H1 (cell line): ENCODE measurements at regions not wholly inside any gene's neighbourhood (a gene's known extent, or its start where the extent isn't known, plus 50 kb on each side); places are given as distances from the start of the nearest gene placed in this dataset.

Source experiments
- CTCF ChIA-PET: fragments of 300-600 bp; sonication (Branson Sonifier 250); formaldehyde crosslinking; loops from one replicate; lab custom pipeline; 2021; ENCODE audit not compliant: partially characterized antibody; lab: Charles Lee
- POLR2A ChIA-PET: fragments of 300-600 bp; sonication (Branson Sonifier 250); formaldehyde crosslinking; loops from one replicate; lab custom pipeline; 2021; ENCODE audit warnings: inconsistent platforms; ENCODE audit not compliant: partially characterized antibody; lab: Charles Lee
- DNase-seq, 2 experiments: peaks; one replicate each; pipeline versions ENCODE4 v3.0.0 to v3.0.0-alpha.2; 2010 to 2022; ENCODE audit warnings: low spot score in 2 of 2, low read depth in 1 of 2, mixed read lengths in 1 of 2
- FAIRE-seq: peaks from 2 replicates; lab custom pipeline; 2011; peaks lifted over from hg19 to GRCh38; lab: Jason Lieb, UNC
- H2AFZ ChIP-seq: 2 replicates; pipeline ENCODE4 v1.8.1; 2012; ENCODE audit warnings: low read length, inconsistent platforms
- H2AK5ac ChIP-seq: 2 replicates; pipeline ENCODE4 v1.6.1; 2013; ENCODE audit warnings: low read depth, low read length
- H2BK120ac ChIP-seq: replicated peaks from 2 replicates; pipeline ENCODE3; 2013; ENCODE audit warnings: low read depth, low read length, inconsistent platforms
- H2BK12ac ChIP-seq: 2 replicates; pipeline ENCODE4 v1.6.1; 2013; ENCODE audit warnings: low read depth, low read length
- H2BK15ac ChIP-seq: 2 replicates; pipeline ENCODE4 v1.6.1; 2013; ENCODE audit warnings: low read length
- H2BK20ac ChIP-seq: 2 replicates; pipeline ENCODE4 v1.6.1; 2013; ENCODE audit warnings: low read length
- H2BK5ac ChIP-seq: 2 replicates; pipeline ENCODE4 v1.6.1; 2013; ENCODE audit warnings: low read depth, low read length
- H3K14ac ChIP-seq: 2 replicates; pipeline ENCODE4 v1.6.1; 2013; ENCODE audit warnings: inconsistent platforms; ENCODE audit not compliant: insufficient read length
- H3K18ac ChIP-seq: 2 replicates; pipeline ENCODE4 v1.6.1; 2013; ENCODE audit warnings: low read length; ENCODE audit errors: extremely low read depth
- H3K23ac ChIP-seq: 2 replicates; pipeline ENCODE4 v1.6.1; 2013; ENCODE audit warnings: inconsistent platforms; ENCODE audit not compliant: insufficient read length
- H3K23me2 ChIP-seq: 2 replicates; pipeline ENCODE4 v1.6.1; 2013; ENCODE audit warnings: low read depth, low read length
- H3K27ac ChIP-seq: 2 replicates; pipeline ENCODE4 v1.6.1; 2011; ENCODE audit warnings: low read depth, low read length, inconsistent platforms
- H3K27me3 ChIP-seq, 4 experiments: replicated peaks in 1 of 4; 1 replicate in 1 of 4; 2 replicates in 3 of 4; pipeline versions ENCODE4 v1.6.1 to v1.8.1; 2011 to 2013; ENCODE audit warnings: low read length in 3 of 4, mild to moderate bottlenecking in 3 of 4, inconsistent platforms in 2 of 4, mixed read lengths in 2 of 4, moderate library complexity in 1 of 4; ENCODE audit not compliant: control insufficient read depth in 3 of 4, insufficient read depth in 3 of 4; ENCODE audit errors: extremely low read depth in 1 of 4
- H3K36me3 ChIP-seq, 4 experiments: 2 replicates each; pipeline versions ENCODE4 v1.6.1 to v1.8.1; 2011 to 2013; ENCODE audit warnings: mild to moderate bottlenecking in 4 of 4, low read length in 3 of 4, moderate library complexity in 2 of 4, control low read depth in 1 of 4, inconsistent platforms in 1 of 4; ENCODE audit not compliant: insufficient read depth in 4 of 4, control insufficient read depth in 2 of 4
- H3K4ac ChIP-seq: replicated peaks from 2 replicates; pipeline ENCODE3; 2013; ENCODE audit warnings: low read length, low read depth, mixed read lengths, inconsistent platforms; ENCODE audit not compliant: insufficient read length
- H3K4me1 ChIP-seq, 4 experiments: replicated peaks in 1 of 4; 1 replicate in 1 of 4; 2 replicates in 3 of 4; pipeline versions ENCODE4 v1.6.1 to v1.8.1; 2011 to 2013; ENCODE audit warnings: low read length in 3 of 4, inconsistent platforms in 2 of 4, mixed read lengths in 1 of 4; ENCODE audit not compliant: insufficient read depth in 4 of 4, control insufficient read depth in 3 of 4
- H3K4me2 ChIP-seq, 2 experiments: 2 replicates each; pipeline versions ENCODE4 v1.6.1 to v1.8.1; 2011 to 2013; ENCODE audit warnings: low read depth in 2 of 2, low read length in 2 of 2, control low read depth in 1 of 2, inconsistent platforms in 1 of 2, mild to moderate bottlenecking in 1 of 2; ENCODE audit not compliant: insufficient read depth in 1 of 2
- H3K4me3 ChIP-seq, 4 experiments: fragments of 200-600, 300-600 bp in 1 of 4; sonication (generic), shearing (Covaris generic), sonication (Bioruptor Twin) in 1 of 4; 2 replicates each; pipeline versions ENCODE4 v1.5.1 to v1.8.1; 2011 to 2016; ENCODE audit warnings: low read length in 4 of 4, low read depth in 3 of 4, control low read depth in 2 of 4, inconsistent platforms in 2 of 4, mild to moderate bottlenecking in 2 of 4, mixed read lengths in 1 of 4, moderate library complexity in 1 of 4; ENCODE audit not compliant: insufficient read depth in 2 of 4; ENCODE audit errors: extremely low read depth in 1 of 4
- H3K56ac ChIP-seq: replicated peaks from 2 replicates; pipeline ENCODE3; 2013; ENCODE audit warnings: low read depth, mild to moderate bottlenecking, mixed read lengths, low read length, inconsistent platforms; ENCODE audit not compliant: insufficient read length
- H3K79me1 ChIP-seq: 2 replicates; pipeline ENCODE4 v1.6.1; 2013; ENCODE audit warnings: low read depth, low read length, control low read depth
- H3K79me2 ChIP-seq, 2 experiments: 2 replicates each; pipeline versions ENCODE4 v1.6.1 to v1.8.1; 2012 to 2013; ENCODE audit warnings: low read length in 2 of 2, mild to moderate bottlenecking in 2 of 2, inconsistent platforms in 1 of 2; ENCODE audit not compliant: insufficient read depth in 2 of 2, control insufficient read depth in 1 of 2
- H3K9ac ChIP-seq, 4 experiments: replicated peaks in 1 of 4; 1 replicate in 1 of 4; 2 replicates in 3 of 4; pipeline versions ENCODE4 v1.6.1 to v1.8.1; 2011 to 2013; ENCODE audit warnings: low read depth in 3 of 4, low read length in 3 of 4, control low read depth in 2 of 4, mild to moderate bottlenecking in 2 of 4, moderate library complexity in 2 of 4, inconsistent platforms in 1 of 4; ENCODE audit errors: extremely low read depth in 1 of 4
- H3K9me3 ChIP-seq, 2 experiments: 2 replicates each; pipeline versions ENCODE4 v1.6.1 to v1.8.1; 2012 to 2013; ENCODE audit warnings: mild to moderate bottlenecking in 2 of 2, moderate library complexity in 2 of 2, control low read depth in 1 of 2, inconsistent platforms in 1 of 2, low read depth in 1 of 2, low read length in 1 of 2, mixed read lengths in 1 of 2; ENCODE audit not compliant: insufficient read depth in 2 of 2
- H4K20me1 ChIP-seq, 2 experiments: replicated peaks in 1 of 2; 2 replicates each; pipeline versions ENCODE3 to v1.8.1; 2011 to 2013; ENCODE audit warnings: inconsistent platforms in 2 of 2, low read length in 2 of 2, mild to moderate bottlenecking in 1 of 2; ENCODE audit not compliant: insufficient read depth in 2 of 2, control insufficient read depth in 1 of 2
- H4K5ac ChIP-seq: 2 replicates; pipeline ENCODE4 v1.6.1; 2013; ENCODE audit warnings: low read length, low read depth, mixed read lengths, inconsistent platforms; ENCODE audit not compliant: insufficient read length
- H4K8ac ChIP-seq: 2 replicates; pipeline ENCODE4 v1.8.0; 2013; ENCODE audit warnings: mild to moderate bottlenecking, moderate library complexity, low read length, inconsistent platforms; ENCODE audit not compliant: insufficient read depth; ENCODE audit errors: extremely low read depth
- H4K91ac ChIP-seq: replicated peaks from 2 replicates; pipeline ENCODE3; 2013; ENCODE audit warnings: low read length, mixed read lengths, inconsistent platforms; ENCODE audit not compliant: insufficient read length
- BACH1 ChIP-seq: IDR thresholded peaks from 2 replicates; pipeline ENCODE4 v1.6.1; 2012; ENCODE audit warnings: low read length, improper control_type of control experiment
- CBX8 ChIP-seq: fragments of 300-800, 300-1000 bp; sonication (generic); IDR thresholded peaks from 2 replicates; pipeline ENCODE4 v1.7.1; 2016; ENCODE audit warnings: low read depth, low read length, borderline replicate concordance
- CEBPB ChIP-seq: IDR thresholded peaks from 2 replicates; pipeline ENCODE4 v1.6.1; 2012; ENCODE audit warnings: low read depth, low read length
- HDAC6 ChIP-seq: IDR thresholded peaks from one replicate; pipeline ENCODE4 v1.7.1; 2012; ENCODE audit warnings: low read depth, mild to moderate bottlenecking, inconsistent platforms, low read length, moderate library complexity
- NANOG ChIP-seq: IDR thresholded peaks from 2 replicates; pipeline ENCODE4 v1.6.1; 2011; ENCODE audit warnings: low read length, low read depth, mild to moderate bottlenecking, inconsistent platforms; ENCODE audit not compliant: insufficient read depth, poor library complexity, severe bottlenecking
- NRF1 ChIP-seq: IDR thresholded peaks from 2 replicates; pipeline ENCODE4 v1.6.1; 2011; ENCODE audit warnings: mild to moderate bottlenecking, low read depth, low read length, improper control_type of control experiment
- PHF8 ChIP-seq: fragments of 200-600 bp; sonication (generic); conservative IDR thresholded peaks from 2 replicates; pipeline ENCODE4 v1.7.1; 2012; ENCODE audit warnings: low read depth, mild to moderate bottlenecking, inconsistent platforms, low read length, moderate library complexity
- POLR2AphosphoS5 ChIP-seq: IDR thresholded peaks from 2 replicates; pipeline ENCODE4 v1.6.1; 2011; ENCODE audit warnings: low read depth, low read length
- POU5F1 ChIP-seq: IDR thresholded peaks from 2 replicates; pipeline ENCODE4 v1.6.1; 2011; ENCODE audit warnings: low read depth, mild to moderate bottlenecking, low read length, moderate library complexity
- RFX5 ChIP-seq: IDR thresholded peaks from 2 replicates; pipeline ENCODE4 v1.6.1; 2011; ENCODE audit warnings: low read depth, low read length, improper control_type of control experiment, borderline replicate concordance
- SIRT6 ChIP-seq: IDR thresholded peaks from one replicate; pipeline ENCODE4 v1.7.1; 2012; ENCODE audit warnings: low read length, inconsistent platforms
- SIX5 ChIP-seq: IDR thresholded peaks from 2 replicates; pipeline ENCODE4 v1.6.1; 2011; ENCODE audit warnings: mild to moderate bottlenecking, low read depth, low read length
- SP1 ChIP-seq: IDR thresholded peaks from 2 replicates; pipeline ENCODE4 v1.6.1; 2011; ENCODE audit warnings: low read depth, low read length
- TAF7 ChIP-seq: optimal IDR thresholded peaks from 2 replicates; pipeline ENCODE3; 2011; ENCODE audit warnings: low read depth, mild to moderate bottlenecking, inconsistent platforms, low read length, moderate library complexity, borderline replicate concordance
- TEAD4 ChIP-seq: IDR thresholded peaks from 2 replicates; pipeline ENCODE4 v1.6.1; 2012; ENCODE audit warnings: low read depth, low read length, inconsistent platforms, mixed read lengths
- ZNF274 ChIP-seq: IDR thresholded peaks from 2 replicates; pipeline ENCODE4 v1.7.0; 2012; ENCODE audit warnings: low read length, borderline replicate concordance; ENCODE audit errors: extremely low read depth
- WGBS, 2 experiments: shearing (Covaris generic) in 1 of 2; methylation state at CpG; one replicate each; pipeline versions ENCODE4 v1.1.6 to v1.1.7; 2013 to 2015; ENCODE audit warnings: low lambda C conversion rate in 2 of 2, mixed read lengths in 2 of 2, inconsistent platforms in 1 of 2, low coverage in 1 of 2, missing lambda C conversion rate in 1 of 2; ENCODE audit not compliant: insufficient replicate concordance in 2 of 2, insufficient coverage in 1 of 2, insufficient read length in 1 of 2; ENCODE audit errors: extremely low coverage in 1 of 2, missing lambda C conversion rate in 1 of 2; 5-methylcytosine and 5-hydroxymethylcytosine counted together

- no peak for FAIRE-seq
- Histone ChIP-seq H3K27me3 (no peaks in the 10 kb centered on the region), H3K23ac (no peak overlapping the region)
- no peak for TF ChIP-seq RFX5
- no peak for TF ChIP-seq NANOG
- no peak for TF ChIP-seq SP1
- TF ChIP-seq ZNF274 = no peak
- TF ChIP-seq HDAC6 = no peak
- TF ChIP-seq POU5F1 = no peak
- no peak for TF ChIP-seq POLR2AphosphoS5
- TF ChIP-seq TAF7 = no peak
- no peak for TF ChIP-seq NRF1
- no peak for TF ChIP-seq PHF8
- no peak for TF ChIP-seq BACH1
- TF ChIP-seq CBX8 = no peak
- no peak for TF ChIP-seq CEBPB
- no peak for TF ChIP-seq SIRT6
- TF ChIP-seq SIX5 = no peak
- TF ChIP-seq TEAD4 = no peak
Measured at GRCh38 chr19:27876976-27877512, 1335.9 kb downstream of the UQCRFS1 start.

More at GRCh38 chr19:27876976-27877512, 1335.9 kb downstream of the UQCRFS1 start:
- H3K9ac ChIP-seq = no peak overlapping the region
- H3K36me3 ChIP-seq = no peaks in the 10 kb centered on the region
- H3K14ac ChIP-seq = no peak overlapping the region
- no peak overlapping the region for H3K56ac ChIP-seq
- H2BK20ac ChIP-seq = no peak overlapping the region
- H3K79me2 ChIP-seq = no peaks in the 10 kb centered on the region
- CTCF ChIA-PET = no interaction called here
- no peak overlapping the region for H2BK12ac ChIP-seq
- no peak overlapping the region for H3K27ac ChIP-seq
- H3K4ac ChIP-seq = no peak overlapping the region
- H2BK120ac ChIP-seq = no peak overlapping the region
- H2AK5ac ChIP-seq = no peak overlapping the region
- no peak overlapping the region for H3K18ac ChIP-seq
- no peak overlapping the region for H3K4me3 ChIP-seq
- H3K4me2 ChIP-seq = no peak overlapping the region
- no peaks in the 10 kb centered on the region for H4K20me1 ChIP-seq
- no peaks in the 10 kb centered on the region for H3K79me1 ChIP-seq
- no peaks in the 10 kb centered on the region for H3K4me1 ChIP-seq
- WGBS, 2 experiments = 55% methylated on average over 6 of the region's 6 CpGs; no CpG with 5 or more reads in 1 of the 2 experiments
- no peak overlapping the region for H2AFZ ChIP-seq
- no peak overlapping the region for H2BK5ac ChIP-seq
- H2BK15ac ChIP-seq = no peak overlapping the region
- peaks cover 78 to 86% of the 10 kb centered on the region in 2 experiments for H3K9me3 ChIP-seq
- H3K23me2 ChIP-seq = no peaks in the 10 kb centered on the region
- H4K5ac ChIP-seq = no peak overlapping the region
- H4K8ac ChIP-seq = no peak overlapping the region
- POLR2A ChIA-PET = no interaction called here
- H4K91ac ChIP-seq = no peak overlapping the region
- DNase-seq = no peak
